ENCODE measurements at regions not wholly inside any gene's neighbourhood (a gene's known extent, or its start where the extent isn't known, plus 50 kb on each side); places are given as distances from the start of the nearest gene placed in this dataset.

DNA sequence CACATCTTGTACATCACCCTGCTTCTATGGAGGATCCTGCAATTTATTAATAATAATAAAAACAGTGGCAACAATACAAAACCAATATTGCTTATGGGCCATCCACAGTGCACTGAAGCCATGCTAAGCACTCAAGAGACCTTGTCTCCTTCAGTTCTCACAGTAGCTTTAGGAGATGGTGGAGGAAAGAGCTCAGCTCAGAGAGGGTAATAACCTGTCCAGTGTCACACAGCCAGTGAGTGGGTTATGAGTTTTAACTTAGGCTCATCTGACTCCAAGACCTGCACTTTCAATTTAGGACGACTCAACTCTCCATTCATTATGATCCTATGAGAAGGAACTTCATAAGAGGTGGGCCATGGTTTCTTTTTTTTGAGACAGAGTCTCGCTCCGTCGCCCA is 347.6 kb upstream of the RUNX1 start:
- no peak overlapping the region for H3K4me3 ChIP-seq
- no peaks in the 10 kb centered on the region for H3K36me3 ChIP-seq
- H3K4me1 ChIP-seq: peaks cover 0 to 9% (median 0%) of the 10 kb centered on the region in 4 donors
- H3K27me3 ChIP-seq: no peaks in the 10 kb centered on the region
- H3K9me3 ChIP-seq: no peaks in the 10 kb centered on the region
- H3K27ac ChIP-seq: no peak overlapping the region
- no peak for DNase-seq (ENCODE audit: low spot score in 2 of 2)
- 93 to 100% methylated on average over 4 of the region's 4 CpGs for WGBS, 2 donors
- TF ChIP-seq, protein P1, sequence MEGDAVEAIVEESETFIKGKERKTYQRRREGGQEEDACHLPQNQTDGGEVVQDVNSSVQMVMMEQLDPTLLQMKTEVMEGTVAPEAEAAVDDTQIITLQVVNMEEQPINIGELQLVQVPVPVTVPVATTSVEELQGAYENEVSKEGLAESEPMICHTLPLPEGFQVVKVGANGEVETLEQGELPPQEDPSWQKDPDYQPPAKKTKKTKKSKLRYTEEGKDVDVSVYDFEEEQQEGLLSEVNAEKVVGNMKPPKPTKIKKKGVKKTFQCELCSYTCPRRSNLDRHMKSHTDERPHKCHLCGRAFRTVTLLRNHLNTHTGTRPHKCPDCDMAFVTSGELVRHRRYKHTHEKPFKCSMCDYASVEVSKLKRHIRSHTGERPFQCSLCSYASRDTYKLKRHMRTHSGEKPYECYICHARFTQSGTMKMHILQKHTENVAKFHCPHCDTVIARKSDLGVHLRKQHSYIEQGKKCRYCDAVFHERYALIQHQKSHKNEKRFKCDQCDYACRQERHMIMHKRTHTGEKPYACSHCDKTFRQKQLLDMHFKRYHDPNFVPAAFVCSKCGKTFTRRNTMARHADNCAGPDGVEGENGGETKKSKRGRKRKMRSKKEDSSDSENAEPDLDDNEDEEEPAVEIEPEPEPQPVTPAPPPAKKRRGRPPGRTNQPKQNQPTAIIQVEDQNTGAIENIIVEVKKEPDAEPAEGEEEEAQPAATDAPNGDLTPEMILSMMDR (IDR thresholded peaks at IDR 0.05): no peak
- TF ChIP-seq EP300 (IDR thresholded peaks at IDR 0.05) (no peak), POLR2A (IDR thresholded peaks at IDR 0.05) (no peak)

DNA sequence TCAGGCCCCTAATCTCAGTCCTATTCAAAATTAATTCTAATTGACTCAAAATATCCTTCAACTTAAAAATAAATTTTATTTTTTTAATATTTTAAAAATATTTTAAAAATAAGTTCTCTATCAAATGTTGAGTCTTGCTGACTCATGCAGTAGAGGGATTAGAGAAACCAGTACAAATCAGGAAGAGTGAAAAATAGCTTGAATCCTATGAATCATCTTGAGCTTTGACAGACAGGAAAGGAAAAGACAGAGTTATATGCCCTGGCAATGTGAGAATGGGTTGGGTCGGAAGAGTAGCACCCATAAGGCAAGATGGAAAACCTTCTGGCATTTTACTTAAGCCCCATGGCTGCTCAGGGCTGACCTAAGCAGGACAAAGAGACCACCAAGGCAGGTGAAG is 346.6 kb upstream of the RUNX1 start:
- Histone ChIP-seq H3K9me3 (no peaks in the 10 kb centered on the region), H3K4me3 (no peak overlapping the region), H3K27me3 (no peaks in the 10 kb centered on the region), H3K4me1 (peaks cover 0 to 9% (median 0%) of the 10 kb centered on the region in 4 donors), H3K36me3 (no peaks in the 10 kb centered on the region), H3K27ac (no peak overlapping the region)
- TF ChIP-seq, protein P1 (IDR thresholded peaks at IDR 0.05): no peak
- TF ChIP-seq EP300 (IDR thresholded peaks at IDR 0.05) (no peak), POLR2A (IDR thresholded peaks at IDR 0.05) (no peak)
- WGBS, 2 donors: 79 to 87% methylated on average over 1 of the region's 1 CpG
- DNase-seq (ENCODE audit: low spot score in 2 of 2): no peak

DNA sequence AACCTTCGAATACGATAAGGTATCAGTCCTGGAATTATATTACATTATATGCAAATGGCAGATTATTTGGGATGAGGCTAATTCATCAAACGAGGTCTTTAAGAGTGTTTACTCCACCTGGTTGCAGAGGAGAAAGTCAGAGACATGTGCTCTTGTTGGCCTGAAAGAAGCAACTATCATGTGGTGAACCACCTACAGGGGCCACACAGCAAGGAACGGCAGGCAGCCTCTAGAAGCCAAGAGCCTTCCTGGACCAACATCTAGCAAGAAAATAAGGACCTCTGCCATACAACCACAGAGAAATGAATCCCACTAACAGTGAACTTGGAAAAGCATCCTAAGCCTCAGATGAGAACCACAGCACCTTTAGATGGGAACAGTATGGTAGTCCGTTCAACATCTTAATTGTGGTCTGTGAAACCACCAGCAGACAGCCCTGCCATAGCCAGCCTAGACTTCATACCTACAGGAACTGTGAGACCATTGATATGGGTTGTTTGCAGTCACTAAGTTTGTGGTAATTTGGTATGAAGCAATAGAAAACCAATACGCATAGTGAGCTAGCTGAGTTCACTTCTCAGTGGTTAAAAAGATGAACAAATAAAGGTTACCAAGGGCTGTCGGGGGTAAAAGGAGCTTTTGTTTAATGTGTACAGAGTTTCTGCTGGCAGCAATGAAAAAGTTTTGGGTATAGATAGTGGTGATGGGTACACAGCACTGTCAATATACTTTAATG is 345.7 kb upstream of the RUNX1 start:
- Histone ChIP-seq H3K4me3 (no peak overlapping the region), H3K27me3 (no peaks in the 10 kb centered on the region), H3K27ac (no peak overlapping the region), H3K36me3 (no peaks in the 10 kb centered on the region), H3K4me1 (peaks cover 0 to 9% (median 0%) of the 10 kb centered on the region in 4 donors), H3K9me3 (no peaks in the 10 kb centered on the region)
- TF ChIP-seq, protein P1 (IDR thresholded peaks at IDR 0.05): no peak
- no peak for TF ChIP-seq POLR2A (IDR thresholded peaks at IDR 0.05)
- no peak for TF ChIP-seq EP300 (IDR thresholded peaks at IDR 0.05)
- WGBS, 2 donors: 81 to 88% methylated on average over 7 of the region's 7 CpGs
- no peak for DNase-seq (ENCODE audit: low spot score in 2 of 2)

GRCh38 chr21:35394049-35394448 is 344.9 kb upstream of the RUNX1 start:
- no peaks in the 10 kb centered on the region for H3K9me3 ChIP-seq
- H3K4me3 ChIP-seq: no peak overlapping the region
- no peaks in the 10 kb centered on the region for H3K36me3 ChIP-seq
- TF ChIP-seq POLR2A (IDR thresholded peaks at IDR 0.05) (no peak), EP300 (IDR thresholded peaks at IDR 0.05) (no peak)
- TF ChIP-seq, protein P1 (IDR thresholded peaks at IDR 0.05): no peak
- no peak overlapping the region for H3K27ac ChIP-seq
- 82 to 83% methylated on average over 1 of the region's 1 CpG for WGBS, 2 donors
- H3K27me3 ChIP-seq: no peaks in the 10 kb centered on the region
- no peak for DNase-seq (ENCODE audit: low spot score in 2 of 2)
- peaks cover 0 to 9% (median 0%) of the 10 kb centered on the region in 4 donors for H3K4me1 ChIP-seq

GRCh38 chr21:35390013-35390776 is 341.1 kb upstream of the RUNX1 start:
- DNase-seq (ENCODE audit: low spot score in 2 of 2): no peak
- WGBS, 2 donors: 85 to 88% methylated on average over 5 of the region's 5 CpGs
- Histone ChIP-seq H3K4me1 (no peaks in the 10 kb centered on the region), H3K9me3 (peaks cover 0 to 9% (median 0%) of the 10 kb centered on the region in 4 donors), H3K27ac (no peak overlapping the region), H3K36me3 (no peaks in the 10 kb centered on the region), H3K27me3 (no peaks in the 10 kb centered on the region), H3K4me3 (no peak overlapping the region)
- TF ChIP-seq POLR2A (IDR thresholded peaks at IDR 0.05): no peak
- TF ChIP-seq EP300 (IDR thresholded peaks at IDR 0.05): no peak
- TF ChIP-seq, protein P1 (IDR thresholded peaks at IDR 0.05): no peak

All from tibial nerve (tissue), 4 donors.